Superior temporal gyrus (tissue), 1 donor: ENCODE measurements at regions not wholly inside any gene's neighbourhood (a gene's known extent, or its start where the extent isn't known, plus 50 kb on each side); places are given as distances from the start of the nearest gene placed in this dataset.

Experiments used
- DNase-seq: peaks from one replicate; pipeline ENCODE4 v3.0.0-alpha.2; 2016; ENCODE audit errors: extremely low spot score

DNA sequence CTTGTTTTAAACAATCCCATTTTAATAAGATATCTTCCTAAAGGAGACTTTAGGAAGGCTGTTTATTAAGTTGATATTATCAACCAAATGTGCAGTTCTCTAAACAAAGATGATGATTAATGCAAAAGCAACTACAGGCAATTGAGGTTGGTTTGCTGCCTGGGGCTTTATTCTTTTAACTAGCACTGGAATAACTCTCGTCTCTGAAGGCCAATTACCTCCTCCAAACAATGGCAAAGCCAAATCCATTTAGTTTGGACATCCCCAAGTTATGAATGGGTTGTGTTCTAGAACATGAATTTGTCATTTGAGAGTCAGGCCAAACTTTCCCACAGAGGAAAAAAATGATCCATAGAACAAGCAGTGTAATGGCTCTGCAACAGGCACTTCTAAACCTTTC, 114.1 kb downstream of the SLC16A9 start:
- no peak for DNase-seq

DNA sequence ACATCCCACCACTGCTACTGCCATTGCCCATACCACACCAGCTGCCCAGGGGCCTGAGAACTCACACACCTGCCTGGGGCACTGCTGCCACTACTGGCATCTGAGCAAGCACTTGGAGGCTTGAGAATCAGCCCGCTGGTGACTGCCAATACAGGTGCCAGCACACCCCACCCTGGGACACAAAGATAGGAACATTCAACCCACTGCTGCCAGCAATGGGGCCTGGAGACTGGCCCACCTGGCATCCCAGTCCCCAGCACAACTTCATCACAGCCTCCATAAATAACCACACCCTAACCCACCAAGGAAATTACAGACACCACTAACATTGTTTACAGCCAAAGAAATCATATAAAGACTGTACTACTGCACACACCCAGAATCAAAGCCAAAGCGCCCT, 115.9 kb downstream of the SLC16A9 start:
- no peak for DNase-seq

DNA sequence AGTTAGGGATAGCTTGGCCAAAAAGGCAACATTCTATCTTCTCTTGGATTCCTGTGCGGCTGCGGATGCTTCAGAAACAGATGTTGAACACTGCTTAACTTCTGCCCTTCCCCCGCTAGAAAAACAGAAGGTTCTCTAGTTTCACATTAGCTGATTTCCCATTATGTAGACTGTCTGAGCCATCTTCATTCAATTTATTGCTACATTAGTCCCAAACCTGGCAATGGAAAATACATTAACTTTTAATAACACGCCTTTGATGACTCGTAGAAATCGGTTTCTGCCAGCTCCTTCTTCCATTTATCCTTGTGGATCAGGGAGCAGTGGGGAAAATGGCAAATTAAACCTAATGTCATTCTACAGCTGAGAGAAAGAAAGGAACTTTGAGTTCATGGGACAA, 119.9 kb downstream of the SLC16A9 start:
- DNase-seq = no peak

GRCh38 chr10:59588791-59589190, 120.9 kb downstream of the SLC16A9 start:
- no peak for DNase-seq

- DNase-seq = no peak
These were observed 121.9 kb downstream of the SLC16A9 start for GRCh38 chr10:59587756-59588140.

DNA sequence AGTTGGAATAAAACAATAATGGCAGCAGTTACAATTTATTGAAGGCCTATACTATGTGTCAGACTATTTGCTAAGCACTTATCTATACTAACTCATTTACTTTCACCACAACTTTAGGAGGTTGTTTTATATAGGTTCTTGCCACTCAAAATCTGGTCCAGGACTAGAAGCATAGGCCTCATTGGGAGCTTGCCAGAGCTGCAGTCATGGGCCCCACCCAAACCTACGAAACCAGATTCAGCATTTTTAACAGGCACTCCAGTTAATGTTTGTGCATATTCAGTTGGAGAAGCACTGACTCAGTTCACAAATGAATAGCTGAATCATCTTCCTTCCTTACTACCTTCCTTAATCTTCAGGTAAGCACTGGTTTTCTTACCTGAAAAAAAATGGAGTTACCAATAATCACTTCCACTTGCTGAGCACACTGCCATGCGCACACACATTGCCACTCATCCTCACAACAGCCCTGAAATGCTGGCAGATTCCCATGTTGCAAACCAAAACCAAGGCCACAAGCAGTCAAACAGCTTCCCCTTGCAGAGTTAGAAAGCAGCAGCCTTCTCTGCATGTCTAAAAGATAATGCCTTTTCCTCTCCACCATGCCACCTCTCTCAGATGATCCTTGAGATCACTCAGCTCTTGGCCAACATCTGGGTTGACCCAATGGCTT, 122.4 kb downstream of the SLC16A9 start:
- no peak for DNase-seq

DNA sequence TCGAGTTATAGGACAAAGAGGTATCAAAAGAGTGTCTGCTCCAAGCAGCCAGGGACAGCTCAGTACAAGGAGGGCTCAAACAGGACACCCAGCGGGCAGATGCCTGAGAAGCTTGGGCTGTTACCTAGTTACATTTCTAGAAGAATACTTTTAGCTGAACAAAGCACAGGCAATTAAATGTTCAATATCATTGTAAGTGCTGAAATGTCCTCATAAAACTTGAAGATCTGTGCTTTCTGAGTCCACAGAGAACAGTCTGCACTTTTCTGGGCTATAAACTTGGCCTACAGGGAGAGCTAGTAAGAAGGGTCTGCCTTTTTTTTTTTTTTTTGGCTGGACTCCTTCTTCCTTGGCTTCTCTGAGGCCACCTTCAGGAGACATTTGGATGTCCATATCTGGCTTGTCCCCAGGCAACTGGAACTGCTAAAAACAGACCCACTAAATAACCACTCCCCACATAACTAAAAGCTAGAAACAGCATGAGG, 123.2 kb downstream of the SLC16A9 start:
- DNase-seq = no peak

- peak; percentile 88 for DNase-seq
These were observed 124.5 kb downstream of the SLC16A9 start for GRCh38 chr10:59585046-59585700.

- no peak for DNase-seq
These were observed 126.9 kb downstream of the SLC16A9 start for GRCh38 chr10:59582780-59583179.

DNA sequence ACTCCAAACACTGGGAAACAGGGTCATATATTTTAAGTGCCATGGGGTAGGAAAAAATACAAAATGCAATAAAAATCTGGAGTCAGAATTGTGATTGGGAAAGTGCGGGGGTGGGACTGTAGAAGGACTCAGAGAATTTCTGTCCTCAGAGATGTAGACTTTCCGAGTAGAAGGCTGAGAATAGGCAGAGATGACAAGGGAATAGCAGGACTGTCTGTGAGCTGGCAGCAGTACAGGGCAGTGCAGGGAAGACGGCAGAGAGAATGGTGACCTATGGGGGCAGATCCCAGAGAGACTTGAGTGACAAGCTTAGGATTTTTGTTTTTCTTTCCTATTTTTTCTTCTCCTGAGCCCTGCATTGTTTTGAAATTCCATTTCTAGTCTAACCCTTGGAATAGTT, 127.6 kb downstream of the SLC16A9 start:
- no peak for DNase-seq

DNA sequence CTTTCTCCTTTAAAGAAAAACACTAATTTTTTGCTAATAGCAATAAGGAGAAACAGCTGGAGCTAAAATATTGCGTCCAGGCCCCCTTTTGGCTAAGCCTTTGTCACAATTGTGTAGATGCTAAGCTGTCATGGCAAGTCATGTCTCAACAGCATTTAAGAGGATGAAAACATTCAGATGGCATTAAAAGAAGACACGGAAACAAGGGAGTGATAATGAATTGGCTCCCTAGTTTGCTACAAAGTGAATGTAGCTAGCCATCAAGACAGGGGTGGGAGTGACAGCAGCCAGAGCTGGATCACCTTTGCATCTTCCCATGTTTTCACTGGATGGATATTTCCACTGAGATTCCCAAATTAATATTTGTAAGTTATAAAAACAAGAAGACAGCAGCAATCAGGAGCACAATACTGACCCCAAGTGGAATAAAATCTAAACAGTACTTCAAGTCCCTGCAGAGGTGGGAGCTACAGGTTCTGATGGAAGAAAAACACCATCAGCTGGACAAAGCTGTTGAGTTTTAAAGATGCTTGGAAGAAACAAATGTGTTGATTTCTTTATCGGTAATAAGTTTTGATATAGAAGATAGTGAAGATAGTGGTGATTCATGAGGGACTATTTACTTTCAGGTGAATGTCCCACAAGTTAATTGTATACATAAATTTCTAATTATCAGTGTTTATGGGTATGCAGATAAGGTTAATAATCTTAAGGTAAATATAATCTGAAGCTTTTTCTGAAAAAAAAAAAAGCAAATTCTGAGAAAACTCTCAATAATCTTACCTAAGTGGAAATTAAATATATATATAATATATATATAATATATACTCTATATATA, 129.4 kb downstream of the SLC16A9 start:
- peak; percentile 86 for DNase-seq

GRCh38 chr10:59578741-59579140, 130.9 kb downstream of the SLC16A9 start:
- no peak for DNase-seq

DNA sequence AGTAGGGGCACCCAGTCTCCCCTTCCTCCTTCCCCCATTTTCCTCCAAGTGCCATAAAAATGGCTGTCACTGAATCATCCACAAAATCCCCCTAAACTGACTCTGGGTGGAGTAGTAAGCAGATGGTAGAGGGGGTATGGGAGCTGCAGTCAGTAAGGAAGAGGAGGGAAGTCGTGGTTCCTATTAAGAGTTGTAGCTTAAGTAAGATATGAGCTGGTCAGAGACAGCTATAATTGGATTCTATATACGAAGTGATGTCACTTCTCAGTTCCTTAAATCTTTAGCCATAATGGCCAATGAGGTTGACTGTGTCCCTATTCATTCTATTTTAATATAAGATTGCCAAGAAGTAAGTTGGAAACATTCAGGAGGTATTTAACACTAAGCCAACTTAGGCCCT, 131.7 kb downstream of the SLC16A9 start:
- no peak for DNase-seq

DNA sequence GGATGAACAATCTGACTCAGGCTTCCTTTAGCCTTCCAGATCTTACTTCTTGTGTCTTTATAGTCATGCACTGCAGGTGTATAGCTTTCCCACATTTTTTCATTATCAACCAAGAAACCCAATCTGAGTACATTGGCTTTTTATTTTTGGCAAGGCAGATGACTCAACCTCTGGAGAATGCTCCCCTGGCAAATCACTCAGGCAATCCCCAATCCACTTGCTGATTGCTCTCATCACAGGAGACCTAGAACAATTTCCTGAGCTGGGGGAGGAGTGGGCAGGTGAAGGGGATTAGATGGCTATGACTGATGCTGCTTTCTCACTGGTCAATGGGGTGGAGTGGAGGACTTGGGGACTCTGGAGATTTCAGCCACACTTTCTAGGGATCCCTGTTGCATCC, 134.4 kb downstream of the SLC16A9 start:
- no peak for DNase-seq

DNA sequence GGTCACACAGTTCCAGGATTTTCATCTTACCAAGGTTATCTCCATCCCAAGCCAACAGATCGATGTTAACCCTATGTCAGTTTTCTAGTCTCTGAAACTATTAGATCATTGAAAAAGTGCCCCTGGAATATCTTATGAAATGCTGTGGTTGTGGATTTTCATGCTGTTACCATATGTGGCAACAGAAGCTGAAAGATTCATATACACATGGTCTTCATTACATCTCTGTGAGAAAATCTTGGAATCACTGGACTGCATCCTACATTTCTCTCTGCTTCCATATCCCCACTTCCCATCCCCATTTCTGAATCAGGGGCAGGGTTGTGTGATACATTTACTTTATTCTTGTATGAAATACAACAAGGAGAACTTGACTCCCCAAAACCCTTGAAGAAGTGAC, 146.1 kb downstream of the SLC16A9 start:
- DNase-seq = no peak

- no peak for DNase-seq
These were observed 147.5 kb downstream of the SLC16A9 start for GRCh38 chr10:59562126-59562525.

- peak; percentile 59 for DNase-seq
These were observed 148.1 kb downstream of the SLC16A9 start for GRCh38 chr10:59561477-59562121.

DNA sequence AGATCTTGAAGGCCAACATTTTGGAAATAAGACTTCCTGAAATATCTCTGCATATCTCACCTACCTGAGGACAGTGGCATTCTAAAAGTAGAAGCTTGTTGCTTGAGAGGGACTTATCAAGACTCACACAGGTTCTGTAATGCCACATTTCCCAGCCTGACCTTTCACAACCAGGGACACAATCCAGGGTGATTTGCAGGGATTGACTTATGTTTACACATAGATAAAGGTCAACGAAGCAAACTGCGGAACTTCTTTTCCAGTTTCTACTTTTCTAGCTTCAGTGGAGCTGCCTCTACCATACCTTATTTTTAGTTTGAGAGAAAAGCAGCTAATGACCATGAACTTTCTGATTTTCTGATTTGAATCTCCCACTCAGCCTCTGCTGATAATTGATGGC, 148.7 kb downstream of the SLC16A9 start:
- DNase-seq = no peak

- DNase-seq = no peak
These were observed 149.5 kb downstream of the SLC16A9 start for GRCh38 chr10:59560161-59560560.

DNA sequence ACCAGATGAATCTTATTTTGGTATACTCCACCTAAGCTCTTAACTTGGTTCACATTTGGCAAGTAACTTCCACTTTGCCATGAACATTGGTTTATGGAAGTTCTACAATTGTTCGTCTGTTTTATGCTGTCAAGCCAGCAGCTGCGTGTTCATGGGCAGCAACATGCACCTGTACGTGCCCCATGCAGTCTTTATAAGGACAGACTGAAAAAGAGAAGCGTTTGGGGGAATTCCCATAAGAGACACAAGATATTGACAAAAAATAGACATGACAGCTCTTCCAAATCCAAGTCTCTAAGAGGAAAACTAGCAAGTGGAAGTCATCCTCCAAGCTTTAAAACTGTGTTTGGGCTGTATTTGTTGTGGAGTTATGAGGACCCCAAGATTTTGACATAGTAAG, 151.6 kb downstream of the SLC16A9 start:
- no peak for DNase-seq

DNA sequence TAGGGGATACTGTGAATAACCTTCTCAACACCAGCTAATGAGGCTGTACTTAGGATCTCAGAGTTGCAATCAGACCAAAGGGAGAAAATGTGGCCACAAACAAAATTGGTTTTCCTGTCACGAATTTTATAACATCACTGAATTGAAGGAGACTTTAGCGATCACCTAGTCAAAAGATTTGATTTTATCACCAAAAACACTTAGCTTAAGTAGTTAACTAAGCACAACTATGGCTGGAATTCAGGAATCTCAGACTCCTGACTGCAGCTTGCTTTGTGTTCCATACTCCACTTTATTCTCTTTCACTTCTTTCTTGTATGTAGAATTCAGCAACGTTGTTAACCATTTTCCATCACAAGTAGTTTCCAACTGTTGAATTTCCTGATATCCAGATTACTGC, 152.0 kb downstream of the SLC16A9 start:
- DNase-seq = no peak

GRCh38 chr10:59557052-59557451, 152.6 kb downstream of the SLC16A9 start:
- DNase-seq = no peak
